ENCODE measurements at regions not wholly inside any gene's neighbourhood (a gene's known extent, or its start where the extent isn't known, plus 50 kb on each side); places are given as distances from the start of the nearest gene placed in this dataset.
"Not testable (repeated sequence)": the region's sequence is repeated elsewhere in the genome, so short reads cannot be mapped to it uniquely, and the experiment has no call there.

GRCh38 chr12:11978726-11979384, 91.9 kb upstream of the BCL2L14 start:
- DNase-seq (ENCODE audit: low read depth) = no peak

GRCh38 chr12:11980115-11980514, 90.6 kb upstream of the BCL2L14 start:
- no peak for DNase-seq (ENCODE audit: low read depth)

DNA sequence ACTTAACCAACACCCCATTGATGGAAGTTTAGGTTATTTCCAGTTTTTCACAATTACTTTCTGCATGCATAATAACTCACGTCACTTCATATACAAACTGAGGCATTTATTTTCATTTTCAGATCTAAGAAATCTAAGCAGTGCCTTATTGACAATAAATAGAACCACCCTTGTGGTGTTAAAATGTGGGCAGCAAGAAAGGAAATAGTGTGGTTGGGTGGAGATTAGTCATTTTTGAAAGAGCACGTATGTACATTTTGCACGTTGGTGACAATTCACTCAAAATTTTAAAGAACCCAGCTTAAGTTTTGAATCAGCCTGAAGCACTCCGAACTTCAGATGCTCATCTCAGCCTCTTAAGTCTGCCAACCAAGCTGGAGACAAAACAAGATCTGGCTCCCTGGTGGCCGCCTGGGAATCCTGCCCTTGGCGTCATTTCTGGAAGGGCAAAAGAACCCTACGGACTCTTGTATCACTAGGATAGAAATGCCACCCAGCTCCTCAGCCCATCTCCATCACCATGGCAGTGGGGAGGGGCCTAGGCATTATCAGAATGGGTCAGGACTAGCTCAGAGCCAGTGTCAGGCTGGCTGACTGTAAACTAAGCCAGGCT, 89.5 kb upstream of the BCL2L14 start:
- no peak for DNase-seq (ENCODE audit: low read depth)

- DNase-seq (ENCODE audit: low read depth) = no peak
These were observed 86.3 kb upstream of the BCL2L14 start for GRCh38 chr12:11984417-11984816.

- no peak for DNase-seq (ENCODE audit: low read depth)
These were observed 84.6 kb upstream of the BCL2L14 start for GRCh38 chr12:11986165-11986564.

GRCh38 chr12:11987901-11988300, 82.8 kb upstream of the BCL2L14 start:
- no peak for DNase-seq (ENCODE audit: low read depth)

DNA sequence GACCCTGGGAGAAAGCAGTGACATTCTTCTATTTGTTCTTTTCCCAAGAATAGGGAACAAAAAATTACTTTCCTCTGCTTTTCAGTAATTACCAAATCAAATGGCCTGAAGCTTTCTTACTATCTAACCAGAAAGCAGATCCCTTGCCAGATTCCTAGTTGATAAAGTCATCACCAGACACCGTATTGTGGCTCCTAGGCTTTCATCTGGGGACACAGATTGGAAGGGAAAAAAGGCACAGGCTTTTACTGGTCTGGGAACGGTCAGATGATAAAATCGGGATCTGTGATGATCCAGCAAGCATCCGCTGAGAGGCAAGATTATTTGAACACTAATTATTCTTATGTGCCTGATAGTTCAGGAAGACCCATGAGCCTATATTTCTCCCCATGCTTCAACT, 79.1 kb upstream of the BCL2L14 start:
- no peak for DNase-seq (ENCODE audit: low read depth)

DNA sequence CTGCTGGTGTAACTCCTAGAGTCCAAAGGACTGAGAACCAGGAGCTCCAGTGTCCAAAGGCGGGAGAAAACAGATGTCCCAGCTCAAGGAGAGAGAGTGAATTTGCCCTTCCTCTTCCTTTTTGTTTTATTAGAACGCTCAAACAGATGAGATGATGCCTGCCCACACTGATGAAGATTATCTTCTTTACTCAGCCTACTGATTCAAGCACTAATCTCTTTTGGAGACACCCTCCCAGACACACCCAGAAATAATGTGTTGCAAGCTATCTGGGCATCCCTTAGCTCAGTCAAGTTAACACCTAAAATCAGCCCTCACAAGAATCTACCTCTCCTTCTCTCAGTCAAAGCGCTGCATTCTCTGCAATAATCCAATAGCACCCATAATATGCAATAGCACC, 78.2 kb upstream of the BCL2L14 start:
- DNase-seq (ENCODE audit: low read depth) = no peak

DNA sequence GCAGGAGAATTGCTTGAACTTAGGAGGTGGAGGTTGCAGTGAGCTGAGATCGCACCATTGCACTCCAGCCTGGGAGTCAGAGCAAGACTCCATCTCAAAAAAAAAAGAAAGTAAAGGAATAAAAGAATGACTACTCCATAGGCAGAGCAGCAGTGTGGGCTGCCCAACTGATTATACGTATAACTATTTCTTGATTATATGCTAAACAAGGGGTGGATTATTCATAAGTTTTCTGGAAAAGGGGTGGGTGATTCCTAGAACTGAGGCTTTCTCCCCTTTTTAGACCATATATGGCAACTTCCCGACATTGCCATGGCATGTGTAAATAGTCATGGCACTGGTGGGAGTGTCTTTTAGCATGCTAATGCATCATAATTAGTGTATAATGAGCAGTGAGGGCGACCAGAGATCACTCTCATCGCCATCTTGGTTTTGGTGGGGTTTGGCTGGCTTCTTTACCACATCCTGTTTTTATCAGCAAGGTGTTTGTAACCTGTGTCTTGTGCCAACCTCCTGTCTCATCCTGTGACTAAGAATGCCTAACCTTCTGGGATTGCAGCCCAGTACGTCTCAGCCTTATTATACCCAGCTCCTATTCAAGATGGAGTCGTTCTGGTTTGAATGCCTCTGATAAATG, 72.3 kb upstream of the BCL2L14 start:
- not testable (repeated sequence) for DNase-seq (ENCODE audit: low read depth)

DNA sequence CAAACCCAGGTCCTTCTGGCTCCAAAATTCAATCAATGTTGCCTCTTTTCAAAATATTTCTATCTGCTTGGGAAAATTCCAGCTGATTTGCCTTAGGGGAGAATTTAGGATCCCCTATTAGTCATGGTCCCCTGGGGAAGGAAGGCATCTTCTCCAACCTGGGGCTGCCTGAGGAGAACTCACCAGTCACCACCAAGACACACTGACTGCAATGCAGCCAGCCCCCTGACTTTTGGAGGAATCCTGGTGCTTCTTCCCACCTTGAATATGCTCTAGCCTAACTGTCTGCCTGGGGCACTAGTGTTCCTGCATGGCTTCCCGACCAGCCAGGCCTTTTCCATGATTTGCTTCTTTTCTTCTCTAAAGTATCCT, 71.8 kb upstream of the BCL2L14 start:
- no peak for DNase-seq (ENCODE audit: low read depth)

- DNase-seq (ENCODE audit: low read depth) = no peak
These were observed 67.1 kb upstream of the BCL2L14 start for GRCh38 chr12:12003609-12004008.

GRCh38 chr12:12004524-12004923, 66.2 kb upstream of the BCL2L14 start:
- DNase-seq (ENCODE audit: low read depth) = no peak

GRCh38 chr12:12007001-12007712, 63.6 kb upstream of the BCL2L14 start:
- no peak for DNase-seq (ENCODE audit: low read depth)

DNA sequence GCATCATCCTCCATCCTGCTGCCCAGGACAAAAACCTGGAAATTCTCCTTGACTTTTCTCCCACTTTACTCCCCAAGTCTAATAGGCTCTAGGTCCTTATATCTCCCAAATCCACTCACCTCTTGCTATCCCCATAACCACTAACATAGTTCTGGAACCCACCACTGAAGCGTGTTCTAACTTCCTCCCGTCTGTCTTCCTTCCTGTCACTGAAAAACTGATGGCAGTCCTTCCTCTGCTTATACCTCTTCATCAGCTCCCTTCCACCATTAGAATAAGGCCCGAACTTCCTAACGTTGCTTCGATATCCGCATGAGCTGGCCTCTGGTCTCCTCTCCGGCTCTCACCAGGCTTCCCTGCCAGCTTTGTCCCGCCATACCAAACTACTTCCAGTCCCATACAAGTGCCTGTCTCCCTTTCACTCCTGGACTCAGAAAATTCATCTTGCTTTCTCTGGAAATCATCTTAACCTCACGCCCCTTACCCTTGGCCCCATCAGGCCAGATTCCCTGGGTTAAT, 63.0 kb upstream of the BCL2L14 start:
- no peak for DNase-seq (ENCODE audit: low read depth)

- DNase-seq (ENCODE audit: low read depth) = no peak
These were observed 62.4 kb upstream of the BCL2L14 start for GRCh38 chr12:12008232-12008850.

GRCh38 chr12:12008931-12009611, 61.7 kb upstream of the BCL2L14 start:
- no peak for DNase-seq (ENCODE audit: low read depth)

DNA sequence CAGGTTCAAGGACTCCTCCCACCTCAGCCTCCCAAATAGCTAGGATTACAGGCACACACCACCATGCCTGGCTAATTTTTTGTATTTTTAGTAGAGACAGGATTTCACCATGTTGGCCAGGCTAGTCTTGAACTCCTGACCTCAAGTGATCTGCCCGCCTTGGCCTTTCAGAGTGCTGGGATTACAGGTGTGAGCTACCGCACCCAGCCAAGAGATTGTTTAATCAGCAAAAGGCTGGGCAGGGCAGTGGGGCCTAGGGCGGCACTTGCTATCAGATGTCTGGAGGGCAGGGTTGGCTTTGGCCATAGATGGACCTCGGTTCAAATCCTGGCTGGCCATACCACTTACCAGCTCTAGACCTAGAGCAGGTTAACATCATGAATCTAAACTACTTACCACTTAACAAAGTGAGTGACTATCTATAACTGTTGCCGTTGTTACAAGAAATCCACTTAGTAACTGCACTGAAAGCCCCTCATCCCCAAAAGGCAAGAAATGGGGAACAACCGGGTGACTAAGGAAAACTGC, 60.9 kb upstream of the BCL2L14 start:
- DNase-seq (ENCODE audit: low read depth) = not testable (repeated sequence)

- peak; percentile 16 for DNase-seq (ENCODE audit: low read depth)
These were observed 60.3 kb upstream of the BCL2L14 start for GRCh38 chr12:12010277-12011039.

GRCh38 chr12:12011880-12012260, 58.9 kb upstream of the BCL2L14 start:
- no peak for DNase-seq (ENCODE audit: low read depth)

DNA sequence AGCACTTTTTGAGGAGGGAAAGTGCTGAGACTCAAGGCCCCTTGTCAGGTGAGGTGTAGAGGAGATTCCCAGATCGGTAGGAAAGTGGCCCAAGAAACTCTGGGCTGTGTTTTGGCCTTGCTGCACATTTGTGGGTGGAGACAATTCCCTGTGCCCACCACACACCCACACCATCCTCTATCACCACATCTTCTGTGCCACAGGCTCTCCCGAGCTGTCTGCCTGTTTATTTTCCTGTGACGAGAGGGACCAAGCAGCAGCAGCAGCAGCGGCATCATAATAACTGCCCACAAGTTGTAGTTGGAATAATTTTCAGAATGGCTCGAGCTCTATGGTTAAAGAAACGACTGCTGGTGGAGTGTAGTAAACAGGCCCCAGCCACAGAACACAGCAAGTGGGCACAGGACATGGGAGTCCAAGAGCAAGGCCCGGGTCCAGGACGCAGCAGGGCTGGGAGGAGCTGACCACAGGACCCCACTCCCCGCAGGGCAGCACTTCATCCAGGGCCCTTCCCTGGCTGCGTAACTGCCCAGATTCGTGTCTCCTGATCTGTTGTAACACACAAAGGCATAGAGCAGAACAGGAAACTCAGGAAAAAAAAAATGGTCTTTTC, 55.6 kb upstream of the BCL2L14 start:
- no peak for DNase-seq (ENCODE audit: low read depth)

All from fibroblast of gingiva (primary cell).